Left lung (tissue), 4 donors: ENCODE measurements at regions not wholly inside any gene's neighbourhood (a gene's known extent, or its start where the extent isn't known, plus 50 kb on each side); places are given as distances from the start of the nearest gene placed in this dataset.

Source experiments
- ATAC-seq: fragments of 200-7000 bp; cut with Tn5 transposase; one replicate; pipeline ENCODE4 v1.9.1; 2020; ENCODE audit warnings: moderate library complexity
- DNase-seq, 4 donors: peaks; one replicate each; pipeline ENCODE4 v3.0.0-alpha.2; 2013 to 2020
- H3K27ac ChIP-seq, 2 donors: fragments of 200-600 bp; sonication (generic) in 1 of 2; one replicate each; pipeline versions ENCODE4 v1.5.0 to v1.8.0; 2020 to 2021
- H3K27me3 ChIP-seq, 2 donors: fragments of 200-600 bp; sonication (generic) in 1 of 2; one replicate each; pipeline versions ENCODE4 v1.5.0 to v1.8.0; 2020 to 2021
- H3K36me3 ChIP-seq, 2 donors: fragments of 200-600 bp; sonication (generic) in 1 of 2; one replicate each; pipeline versions ENCODE4 v1.5.0 to v1.8.0; 2020 to 2021
- H3K4me1 ChIP-seq, 2 donors: fragments of 200-600 bp; one replicate each; pipeline ENCODE4 v1.8.0; 2021
- H3K4me3 ChIP-seq, 2 donors: fragments of 200-600 bp; sonication (generic) in 1 of 2; one replicate each; pipeline versions ENCODE4 v1.5.0 to v1.8.0; 2020 to 2021; ENCODE audit warnings: mild to moderate bottlenecking in 1 of 2
- H3K9me3 ChIP-seq, 2 donors: fragments of 200-600 bp; sonication (generic) in 1 of 2; one replicate each; pipeline versions ENCODE4 v1.5.0 to v1.8.0; 2020 to 2021
- intact Hi-C, 2 donors: fragments of 100-400 bp; cut with DNase I; formaldehyde crosslinking; loops; one replicate each; pipeline versions ENCODE4 v1.11.2 to v1.14.2; 2022
- TF ChIP-seq, protein P1 (sequence below), 2 donors: fragments of 200-600 bp; sonication (generic) in 1 of 2; IDR thresholded peaks; one replicate each; pipeline versions ENCODE4 v1.5.0 to v1.8.0; 2021; ENCODE audit warnings: antibody characterized with exemption in 2 of 2
- donor health status: DM: no; HTN: yes; CAD: no.
- donor health status: DM: no; HTN: no; CAD: no.

DNA sequence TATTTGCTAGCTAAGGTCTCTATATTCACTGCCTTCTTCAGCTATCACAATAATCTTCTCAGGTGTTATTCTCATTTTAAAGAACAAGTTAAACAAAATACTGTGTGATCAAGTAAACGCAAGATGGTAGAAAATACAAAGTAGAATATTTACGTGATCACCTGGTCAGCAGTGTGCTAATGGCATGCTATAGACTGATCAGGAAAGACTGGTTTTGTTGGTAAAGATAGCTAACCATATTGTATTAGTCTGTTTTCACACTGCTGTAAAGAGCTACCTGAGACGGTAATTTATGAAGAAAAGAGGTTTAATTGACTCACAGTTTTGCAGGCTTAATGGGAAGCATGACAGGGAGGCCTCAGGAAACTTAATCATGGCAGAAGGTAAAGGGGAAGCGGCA lies 50.4 kb downstream of the ZBTB38 start:
- DNase-seq, result no peak
- ATAC-seq, result no peak
- TF ChIP-seq, protein P1, sequence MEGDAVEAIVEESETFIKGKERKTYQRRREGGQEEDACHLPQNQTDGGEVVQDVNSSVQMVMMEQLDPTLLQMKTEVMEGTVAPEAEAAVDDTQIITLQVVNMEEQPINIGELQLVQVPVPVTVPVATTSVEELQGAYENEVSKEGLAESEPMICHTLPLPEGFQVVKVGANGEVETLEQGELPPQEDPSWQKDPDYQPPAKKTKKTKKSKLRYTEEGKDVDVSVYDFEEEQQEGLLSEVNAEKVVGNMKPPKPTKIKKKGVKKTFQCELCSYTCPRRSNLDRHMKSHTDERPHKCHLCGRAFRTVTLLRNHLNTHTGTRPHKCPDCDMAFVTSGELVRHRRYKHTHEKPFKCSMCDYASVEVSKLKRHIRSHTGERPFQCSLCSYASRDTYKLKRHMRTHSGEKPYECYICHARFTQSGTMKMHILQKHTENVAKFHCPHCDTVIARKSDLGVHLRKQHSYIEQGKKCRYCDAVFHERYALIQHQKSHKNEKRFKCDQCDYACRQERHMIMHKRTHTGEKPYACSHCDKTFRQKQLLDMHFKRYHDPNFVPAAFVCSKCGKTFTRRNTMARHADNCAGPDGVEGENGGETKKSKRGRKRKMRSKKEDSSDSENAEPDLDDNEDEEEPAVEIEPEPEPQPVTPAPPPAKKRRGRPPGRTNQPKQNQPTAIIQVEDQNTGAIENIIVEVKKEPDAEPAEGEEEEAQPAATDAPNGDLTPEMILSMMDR (IDR thresholded peaks at IDR 0.05), result no peak
- H3K4me1 ChIP-seq, result peaks cover 0 to 31% of the 10 kb centered on the region in 2 donors
- peaks cover 0 to 54% of the 10 kb centered on the region in 2 donors for H3K36me3 ChIP-seq
- intact Hi-C loops, result no loop called here
- no peak overlapping the region for H3K4me3 ChIP-seq
- no peaks in the 10 kb centered on the region for H3K27me3 ChIP-seq
- H3K9me3 ChIP-seq, result peaks cover 0 to 2% of the 10 kb centered on the region in 2 donors
- H3K27ac ChIP-seq, result peak overlapping the region; percentile 16 to 19

DNA sequence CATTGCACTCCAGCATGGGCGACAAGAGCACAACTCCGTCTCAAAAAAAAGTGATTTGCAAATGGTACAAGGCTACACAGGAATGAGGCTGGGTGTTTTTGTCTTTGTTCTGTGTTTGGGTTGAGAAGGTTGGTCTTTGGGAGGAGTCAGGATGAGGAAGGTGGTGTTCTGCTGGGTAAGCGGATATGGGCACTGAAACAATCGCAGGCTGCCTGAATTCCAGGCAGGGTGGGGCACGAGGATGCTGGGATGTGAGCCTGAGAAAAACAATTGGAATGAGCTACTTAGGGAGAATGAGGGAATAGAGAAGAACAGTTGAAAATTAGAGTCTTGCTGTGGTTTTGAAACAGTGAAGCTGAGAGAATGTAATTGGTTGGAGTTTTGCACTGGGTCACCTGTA lies 51.6 kb downstream of the ZBTB38 start:
- intact Hi-C loops, result no loop called here
- peak overlapping the region; percentile 34 to 64 for H3K27ac ChIP-seq
- TF ChIP-seq, protein P1 (IDR thresholded peaks at IDR 0.05), result no peak

DNA sequence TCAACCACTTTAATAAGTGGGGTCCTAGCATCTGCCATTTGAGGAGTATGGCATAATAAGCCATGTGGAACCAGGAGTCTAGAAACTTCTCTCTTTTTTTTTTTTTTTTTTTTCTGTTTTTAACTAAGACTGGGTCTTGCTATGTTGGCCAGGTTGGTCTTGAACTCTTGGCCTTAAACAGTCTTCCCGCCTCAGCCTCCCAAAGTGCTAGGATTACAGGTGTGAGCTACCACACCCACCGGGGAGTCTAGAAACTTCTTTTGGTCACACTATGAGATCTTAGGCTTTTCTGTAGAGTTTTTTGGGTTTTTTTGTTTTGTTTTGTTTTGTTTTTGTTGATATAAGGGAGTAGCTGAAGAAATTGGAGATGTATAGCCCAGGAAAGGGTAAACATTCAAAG lies 52.9 kb downstream of the ZBTB38 start:
- intact Hi-C loops, result no loop called here
- ATAC-seq (no peak), DNase-seq (no peak)
- peak overlapping the region in 1 of 2 donors; percentile 64 for H3K27ac ChIP-seq
- peaks cover 0 to 2% of the 10 kb centered on the region in 2 donors for H3K9me3 ChIP-seq
- no peak overlapping the region for H3K4me3 ChIP-seq
- TF ChIP-seq, protein P1 (IDR thresholded peaks at IDR 0.05), result no peak
- H3K4me1 ChIP-seq, result peaks cover 12 to 22% of the 10 kb centered on the region in 2 donors
- H3K36me3 ChIP-seq, result peaks cover 0 to 36% of the 10 kb centered on the region in 2 donors
- no peaks in the 10 kb centered on the region for H3K27me3 ChIP-seq

More for the DNA sequence above, 51.6 kb downstream of the ZBTB38 start:
- no peak for DNase-seq
- Histone ChIP-seq H3K9me3 (peaks cover 0 to 2% of the 10 kb centered on the region in 2 donors), H3K4me1 (peaks cover 0 to 22% of the 10 kb centered on the region in 2 donors), H3K4me3 (no peak overlapping the region), H3K27me3 (no peaks in the 10 kb centered on the region), H3K36me3 (peaks cover 0 to 42% of the 10 kb centered on the region in 2 donors)
- peak; percentile 14 for ATAC-seq

DNA sequence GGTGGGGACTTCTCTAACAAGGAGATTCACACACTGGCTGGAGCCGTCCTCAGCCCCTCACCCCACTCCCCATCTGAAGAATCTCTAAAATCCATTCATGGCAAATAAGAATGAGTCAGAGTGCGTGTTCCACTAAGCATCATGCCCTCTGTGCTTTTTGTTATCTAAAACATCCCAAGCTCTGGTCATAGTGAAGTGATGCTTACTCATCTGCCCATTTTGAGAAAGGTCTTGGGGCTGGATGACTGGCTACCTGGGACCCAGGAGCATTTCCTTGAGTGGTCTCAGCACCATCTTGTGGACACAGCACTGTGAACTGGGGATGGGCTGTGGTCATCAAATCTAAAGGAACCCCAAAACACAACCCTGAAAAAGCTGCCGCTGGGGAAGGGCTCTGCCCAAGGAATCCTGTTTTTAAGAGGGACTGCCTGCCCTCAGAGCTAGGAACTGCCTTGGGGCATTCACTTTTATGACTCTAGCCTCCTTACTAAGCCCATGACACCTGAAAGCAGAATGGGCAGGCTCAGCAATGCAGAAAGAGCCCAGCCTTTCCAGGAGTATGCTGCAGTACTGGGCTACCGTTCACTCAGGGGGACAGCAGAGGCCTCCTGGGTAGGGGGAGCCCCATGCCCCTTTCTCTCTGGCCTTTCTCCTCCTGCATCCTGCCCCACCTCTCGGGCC lies 53.5 kb downstream of the ZBTB38 start:
- ATAC-seq, result no peak
- Histone ChIP-seq H3K4me3 (no peak overlapping the region), H3K4me1 (peaks cover 18 to 25% of the 10 kb centered on the region in 2 donors), H3K27me3 (no peaks in the 10 kb centered on the region), H3K27ac (peak overlapping the region in 1 of 2 donors; percentile 64), H3K36me3 (peaks cover 0 to 30% of the 10 kb centered on the region in 2 donors), H3K9me3 (peaks cover 0 to 2% of the 10 kb centered on the region in 2 donors)
- TF ChIP-seq, protein P1 (IDR thresholded peaks at IDR 0.05), result no peak
- no peak for DNase-seq
- intact Hi-C loops, result no loop called here

GRCh38 chr3:141422961-141423582 lies 54.8 kb downstream of the ZBTB38 start:
- Histone ChIP-seq H3K4me3 (no peak overlapping the region), H3K4me1 (peaks cover 20 to 34% of the 10 kb centered on the region in 2 donors), H3K27ac (peak overlapping the region in 1 of 2 donors; percentile 64), H3K27me3 (no peaks in the 10 kb centered on the region), H3K9me3 (peaks cover 0 to 2% of the 10 kb centered on the region in 2 donors), H3K36me3 (peaks cover 0 to 28% of the 10 kb centered on the region in 2 donors)
- intact Hi-C loops, result no loop called here
- DNase-seq (no peak), ATAC-seq (peak; percentile 82)
- TF ChIP-seq, protein P1 (IDR thresholded peaks at IDR 0.05), result no peak
